GM12878 (cell line): ENCODE measurements at regions not wholly inside any gene's neighbourhood (a gene's known extent, or its start where the extent isn't known, plus 50 kb on each side); places are given as distances from the start of the nearest gene placed in this dataset.

Source experiments
- CREB1 ChIP-seq: IDR thresholded peaks from 2 replicates; pipeline ENCODE4 v1.6.1; 2012; ENCODE audit warnings: low read depth, mild to moderate bottlenecking, inconsistent platforms
- TCF7 ChIP-seq: IDR thresholded peaks from 2 replicates; pipeline ENCODE4 v1.6.1; 2014; ENCODE audit warnings: antibody characterized with exemption, borderline replicate concordance
- ZNF24 ChIP-seq: fragments of 450-650 bp; IDR thresholded peaks from 2 replicates; pipeline ENCODE4 v1.6.1; 2017; ENCODE audit warnings: antibody characterized with exemption, mild to moderate bottlenecking
- TF ChIP-seq, protein P1 (sequence below), 3 experiments: IDR thresholded peaks in 2 of 3; conservative IDR thresholded peaks in 1 of 3; 2 replicates each; pipeline ENCODE4 v1.5.1; 2011; ENCODE audit warnings: low read depth in 3 of 3, low read length in 3 of 3, mild to moderate bottlenecking in 3 of 3, control low read depth in 2 of 3, moderate library complexity in 2 of 3, inconsistent platforms in 1 of 3, mixed read lengths in 1 of 3; ENCODE audit not compliant: control insufficient read depth in 2 of 3, insufficient read depth in 1 of 3; ENCODE audit errors: extremely low read depth in 1 of 3

DNA sequence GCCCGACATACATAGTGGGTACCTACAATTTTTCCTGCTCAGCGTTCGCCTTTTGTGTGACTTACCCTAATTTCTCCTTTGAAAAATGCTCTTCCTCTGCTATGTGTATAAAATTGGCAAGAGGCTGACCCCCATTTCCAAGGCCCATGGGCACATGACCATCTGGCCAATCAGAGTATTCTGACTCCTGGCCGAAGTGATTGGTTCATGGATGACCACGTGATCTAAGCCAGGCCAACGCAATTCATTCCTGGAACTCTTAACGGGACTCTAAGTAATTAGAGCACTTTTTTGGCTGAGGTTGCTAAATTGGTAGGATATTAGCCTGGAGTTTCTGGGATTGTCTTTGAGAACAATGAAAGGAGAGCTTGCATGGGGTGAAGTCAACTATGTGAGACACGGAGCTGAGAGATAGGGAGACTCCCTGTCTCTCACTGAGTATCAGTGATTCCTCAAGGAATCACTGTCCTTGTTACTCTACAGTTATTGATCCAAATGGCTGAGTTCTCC lies 110.1 kb upstream of the TBX3 start:
- TF ChIP-seq TCF7 (no peak), CREB1 (no peak), ZNF24 (no peak)
- TF ChIP-seq, protein P1, sequence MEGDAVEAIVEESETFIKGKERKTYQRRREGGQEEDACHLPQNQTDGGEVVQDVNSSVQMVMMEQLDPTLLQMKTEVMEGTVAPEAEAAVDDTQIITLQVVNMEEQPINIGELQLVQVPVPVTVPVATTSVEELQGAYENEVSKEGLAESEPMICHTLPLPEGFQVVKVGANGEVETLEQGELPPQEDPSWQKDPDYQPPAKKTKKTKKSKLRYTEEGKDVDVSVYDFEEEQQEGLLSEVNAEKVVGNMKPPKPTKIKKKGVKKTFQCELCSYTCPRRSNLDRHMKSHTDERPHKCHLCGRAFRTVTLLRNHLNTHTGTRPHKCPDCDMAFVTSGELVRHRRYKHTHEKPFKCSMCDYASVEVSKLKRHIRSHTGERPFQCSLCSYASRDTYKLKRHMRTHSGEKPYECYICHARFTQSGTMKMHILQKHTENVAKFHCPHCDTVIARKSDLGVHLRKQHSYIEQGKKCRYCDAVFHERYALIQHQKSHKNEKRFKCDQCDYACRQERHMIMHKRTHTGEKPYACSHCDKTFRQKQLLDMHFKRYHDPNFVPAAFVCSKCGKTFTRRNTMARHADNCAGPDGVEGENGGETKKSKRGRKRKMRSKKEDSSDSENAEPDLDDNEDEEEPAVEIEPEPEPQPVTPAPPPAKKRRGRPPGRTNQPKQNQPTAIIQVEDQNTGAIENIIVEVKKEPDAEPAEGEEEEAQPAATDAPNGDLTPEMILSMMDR (IDR thresholded peaks at IDR 0.05 in 2 of 3, conservative IDR thresholded peaks at IDR 0.05 in 1 of 3; ENCODE audit: control insufficient read depth in 2 of 3, extremely low read depth in 1 of 3, insufficient read depth in 1 of 3, low read depth in 3 of 3, low read length in 3 of 3): no peak
